Parathyroid adenoma (tissue), 2 donors: ENCODE measurements at regions not wholly inside any gene's neighbourhood (a gene's known extent, or its start where the extent isn't known, plus 50 kb on each side); places are given as distances from the start of the nearest gene placed in this dataset.

Experiments used
- H2AFZ ChIP-seq: fragments of 300-600 bp; sonication (generic); one replicate; pipeline ENCODE4 v1.7.0; 2017; ENCODE audit warnings: antibody characterized with exemption, mild to moderate bottlenecking
- H3K27ac ChIP-seq: fragments of 300-600 bp; sonication (generic); one replicate; pipeline ENCODE4 v1.7.0; 2017
- H3K27me3 ChIP-seq: fragments of 300-600 bp; sonication (generic); one replicate; pipeline ENCODE4 v1.7.0; 2017; ENCODE audit warnings: low read length; ENCODE audit not compliant: control insufficient read depth, insufficient read depth
- H3K36me3 ChIP-seq: fragments of 300-600 bp; sonication (generic); one replicate; pipeline ENCODE4 v1.7.0; 2017; ENCODE audit warnings: low read length; ENCODE audit not compliant: control insufficient read depth, insufficient read depth
- H3K4me1 ChIP-seq: fragments of 300-600 bp; sonication (generic); one replicate; pipeline ENCODE4 v1.7.0; 2017; ENCODE audit warnings: control low read depth
- H3K4me2 ChIP-seq: fragments of 300-600 bp; sonication (generic); one replicate; pipeline ENCODE4 v1.7.0; 2017; ENCODE audit warnings: low read length
- H3K4me3 ChIP-seq: fragments of 300-600 bp; sonication (generic); one replicate; pipeline ENCODE4 v1.7.0; 2017; ENCODE audit warnings: low read depth, low read length
- H3K79me2 ChIP-seq: fragments of 300-600 bp; sonication (generic); one replicate; pipeline ENCODE4 v1.7.0; 2017; ENCODE audit warnings: control low read depth
- H3K9ac ChIP-seq: fragments of 300-600 bp; sonication (generic); one replicate; pipeline ENCODE4 v1.7.0; 2017; ENCODE audit warnings: mild to moderate bottlenecking
- H3K9me3 ChIP-seq: fragments of 300-600 bp; sonication (generic); one replicate; pipeline ENCODE4 v1.7.0; 2017; ENCODE audit warnings: low read length; ENCODE audit not compliant: control insufficient read depth
- TF ChIP-seq, protein P1 (sequence below): fragments of 300-600 bp; sonication (generic); IDR thresholded peaks from one replicate; pipeline ENCODE4 v1.7.0; 2017; ENCODE audit warnings: antibody characterized with exemption, mild to moderate bottlenecking
- donor health status: primary hyperparathyroidism.

GRCh38 chr4:53722110-53722509 lies 130.8 kb upstream of the LNX1 start:
- Histone ChIP-seq H3K4me3 (no peak overlapping the region), H3K36me3 (no peaks in the 10 kb centered on the region), H3K9ac (no peak overlapping the region), H3K79me2 (no peaks in the 10 kb centered on the region), H3K9me3 (no peaks in the 10 kb centered on the region), H3K4me2 (no peak overlapping the region), H3K27me3 (no peaks in the 10 kb centered on the region), H2AFZ (no peak overlapping the region), H3K27ac (no peak overlapping the region), H3K4me1 (no peaks in the 10 kb centered on the region)
- TF ChIP-seq, protein P1, sequence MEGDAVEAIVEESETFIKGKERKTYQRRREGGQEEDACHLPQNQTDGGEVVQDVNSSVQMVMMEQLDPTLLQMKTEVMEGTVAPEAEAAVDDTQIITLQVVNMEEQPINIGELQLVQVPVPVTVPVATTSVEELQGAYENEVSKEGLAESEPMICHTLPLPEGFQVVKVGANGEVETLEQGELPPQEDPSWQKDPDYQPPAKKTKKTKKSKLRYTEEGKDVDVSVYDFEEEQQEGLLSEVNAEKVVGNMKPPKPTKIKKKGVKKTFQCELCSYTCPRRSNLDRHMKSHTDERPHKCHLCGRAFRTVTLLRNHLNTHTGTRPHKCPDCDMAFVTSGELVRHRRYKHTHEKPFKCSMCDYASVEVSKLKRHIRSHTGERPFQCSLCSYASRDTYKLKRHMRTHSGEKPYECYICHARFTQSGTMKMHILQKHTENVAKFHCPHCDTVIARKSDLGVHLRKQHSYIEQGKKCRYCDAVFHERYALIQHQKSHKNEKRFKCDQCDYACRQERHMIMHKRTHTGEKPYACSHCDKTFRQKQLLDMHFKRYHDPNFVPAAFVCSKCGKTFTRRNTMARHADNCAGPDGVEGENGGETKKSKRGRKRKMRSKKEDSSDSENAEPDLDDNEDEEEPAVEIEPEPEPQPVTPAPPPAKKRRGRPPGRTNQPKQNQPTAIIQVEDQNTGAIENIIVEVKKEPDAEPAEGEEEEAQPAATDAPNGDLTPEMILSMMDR = no peak

DNA sequence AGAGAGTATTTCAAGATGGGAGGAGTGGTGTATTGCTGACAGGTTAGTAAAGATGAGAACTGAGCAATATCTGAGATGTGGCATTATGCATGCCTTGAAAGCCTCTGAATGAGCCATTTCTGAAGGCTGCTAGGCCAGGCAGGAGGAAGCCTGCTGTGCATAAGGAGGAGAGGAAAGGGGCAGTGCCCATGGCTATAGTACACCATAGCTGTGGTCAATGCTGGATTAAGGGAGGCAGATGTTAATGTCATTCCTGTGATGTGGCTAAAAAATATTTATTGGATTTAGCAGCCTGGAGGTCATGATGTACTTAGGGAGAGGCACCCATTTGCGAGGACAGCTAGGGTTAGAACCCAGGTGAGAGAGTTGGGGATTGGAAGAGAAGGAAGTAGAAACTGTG lies 130.0 kb upstream of the LNX1 start:
- Histone ChIP-seq H3K27ac (no peak overlapping the region), H2AFZ (no peak overlapping the region), H3K4me2 (no peak overlapping the region), H3K79me2 (no peaks in the 10 kb centered on the region), H3K4me1 (no peaks in the 10 kb centered on the region), H3K36me3 (no peaks in the 10 kb centered on the region), H3K9ac (no peak overlapping the region), H3K4me3 (no peak overlapping the region), H3K27me3 (no peaks in the 10 kb centered on the region), H3K9me3 (no peaks in the 10 kb centered on the region)
- TF ChIP-seq, protein P1 = no peak

GRCh38 chr4:53720776-53721175 lies 129.5 kb upstream of the LNX1 start:
- Histone ChIP-seq H3K4me2 (no peak overlapping the region), H3K27ac (no peak overlapping the region), H3K4me3 (no peak overlapping the region), H3K36me3 (no peaks in the 10 kb centered on the region), H3K79me2 (no peaks in the 10 kb centered on the region), H3K9me3 (no peaks in the 10 kb centered on the region), H2AFZ (no peak overlapping the region), H3K4me1 (no peaks in the 10 kb centered on the region), H3K9ac (no peak overlapping the region), H3K27me3 (no peaks in the 10 kb centered on the region)
- TF ChIP-seq, protein P1 = no peak

GRCh38 chr4:53717064-53717549 lies 125.8 kb upstream of the LNX1 start:
- Histone ChIP-seq H3K36me3 (no peaks in the 10 kb centered on the region), H3K4me2 (no peak overlapping the region), H3K79me2 (no peaks in the 10 kb centered on the region), H3K4me1 (no peaks in the 10 kb centered on the region), H3K27ac (no peak overlapping the region), H2AFZ (no peak overlapping the region), H3K4me3 (no peak overlapping the region), H3K9me3 (no peaks in the 10 kb centered on the region), H3K27me3 (no peaks in the 10 kb centered on the region), H3K9ac (no peak overlapping the region)
- TF ChIP-seq, protein P1 = no peak

- Histone ChIP-seq H3K79me2 (no peaks in the 10 kb centered on the region), H3K4me2 (no peak overlapping the region), H3K27me3 (no peaks in the 10 kb centered on the region), H3K36me3 (no peaks in the 10 kb centered on the region), H3K9me3 (no peaks in the 10 kb centered on the region), H3K4me3 (no peak overlapping the region), H3K27ac (no peak overlapping the region), H2AFZ (no peak overlapping the region), H3K4me1 (no peaks in the 10 kb centered on the region), H3K9ac (no peak overlapping the region)
- TF ChIP-seq, protein P1 = no peak
Observed at GRCh38 chr4:53716471-53717063, 125.3 kb upstream of the LNX1 start.
